AG04450 (cell line): ENCODE measurements at regions not wholly inside any gene's neighbourhood (a gene's known extent, or its start where the extent isn't known, plus 50 kb on each side); places are given as distances from the start of the nearest gene placed in this dataset.

Experiments
- CTCF ChIA-PET: fragments of 300-600, 350-600 bp; formaldehyde crosslinking; extraction: SDS; loops from one replicate; lab custom pipeline; 2022; ENCODE audit warnings: antibody characterized with exemption, inconsistent platforms; lab: Charles Lee
- POLR2A ChIA-PET: fragments of 350-600 bp; formaldehyde crosslinking; extraction: SDS; loops from one replicate; lab custom pipeline; 2021; ENCODE audit warnings: antibody characterized with exemption, inconsistent platforms; lab: Yijun Ruan, JAX
- DNase-seq: peaks from one replicate; pipeline ENCODE4 v3.0.0-alpha.2; 2011; ENCODE audit warnings: low read depth, low spot score
- H3K27ac ChIP-seq: one replicate; pipeline ENCODE4 v1.5.1; 2012; ENCODE audit warnings: low read depth, low read length, control low read depth
- H3K27me3 ChIP-seq: one replicate; pipeline ENCODE4 v1.6.0; 2012; ENCODE audit warnings: low read length; ENCODE audit not compliant: control insufficient read depth, insufficient read depth
- H3K4me3 ChIP-seq: 2 replicates; pipeline ENCODE4 v1.5.1; 2011; ENCODE audit warnings: mild to moderate bottlenecking, low read depth, low read length, control low read depth
- H3K9me3 ChIP-seq: 2 replicates; pipeline ENCODE4 v1.5.1; 2012; ENCODE audit warnings: low read length; ENCODE audit not compliant: control insufficient read depth, insufficient read depth
- TF ChIP-seq, protein P1 (sequence below): IDR thresholded peaks from 2 replicates; pipeline ENCODE4 v1.5.1; 2011; ENCODE audit warnings: low read depth, low read length, control low read depth, inconsistent platforms

- POLR2A ChIA-PET, result no interaction called here
- Histone ChIP-seq H3K27me3 (no peaks in the 10 kb centered on the region), H3K27ac (no peak overlapping the region), H3K9me3 (no peaks in the 10 kb centered on the region), H3K4me3 (no peak overlapping the region)
- CTCF ChIA-PET, result interaction anchor here (0.8 kb wide), 1 partner anchor 15 kb away, joined by 3 read pairs; no protein-coding TSS in a partner anchor
- no peak for DNase-seq
- TF ChIP-seq, protein P1, sequence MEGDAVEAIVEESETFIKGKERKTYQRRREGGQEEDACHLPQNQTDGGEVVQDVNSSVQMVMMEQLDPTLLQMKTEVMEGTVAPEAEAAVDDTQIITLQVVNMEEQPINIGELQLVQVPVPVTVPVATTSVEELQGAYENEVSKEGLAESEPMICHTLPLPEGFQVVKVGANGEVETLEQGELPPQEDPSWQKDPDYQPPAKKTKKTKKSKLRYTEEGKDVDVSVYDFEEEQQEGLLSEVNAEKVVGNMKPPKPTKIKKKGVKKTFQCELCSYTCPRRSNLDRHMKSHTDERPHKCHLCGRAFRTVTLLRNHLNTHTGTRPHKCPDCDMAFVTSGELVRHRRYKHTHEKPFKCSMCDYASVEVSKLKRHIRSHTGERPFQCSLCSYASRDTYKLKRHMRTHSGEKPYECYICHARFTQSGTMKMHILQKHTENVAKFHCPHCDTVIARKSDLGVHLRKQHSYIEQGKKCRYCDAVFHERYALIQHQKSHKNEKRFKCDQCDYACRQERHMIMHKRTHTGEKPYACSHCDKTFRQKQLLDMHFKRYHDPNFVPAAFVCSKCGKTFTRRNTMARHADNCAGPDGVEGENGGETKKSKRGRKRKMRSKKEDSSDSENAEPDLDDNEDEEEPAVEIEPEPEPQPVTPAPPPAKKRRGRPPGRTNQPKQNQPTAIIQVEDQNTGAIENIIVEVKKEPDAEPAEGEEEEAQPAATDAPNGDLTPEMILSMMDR, result no peak
These were observed 274.2 kb upstream of the E2F7 start for GRCh38 chr12:77339610-77340009.

GRCh38 chr12:77337362-77337761 is 272.0 kb upstream of the E2F7 start:
- TF ChIP-seq, protein P1, result no peak
- H3K4me3 ChIP-seq, result no peak overlapping the region
- no peaks in the 10 kb centered on the region for H3K9me3 ChIP-seq
- POLR2A ChIA-PET, result no interaction called here
- H3K27me3 ChIP-seq, result no peaks in the 10 kb centered on the region
- DNase-seq, result no peak
- CTCF ChIA-PET, result interaction anchor here (0.5 kb wide), 1 partner anchor 392 kb away, joined by 4 read pairs; no protein-coding TSS in a partner anchor
- H3K27ac ChIP-seq, result no peak overlapping the region

DNA sequence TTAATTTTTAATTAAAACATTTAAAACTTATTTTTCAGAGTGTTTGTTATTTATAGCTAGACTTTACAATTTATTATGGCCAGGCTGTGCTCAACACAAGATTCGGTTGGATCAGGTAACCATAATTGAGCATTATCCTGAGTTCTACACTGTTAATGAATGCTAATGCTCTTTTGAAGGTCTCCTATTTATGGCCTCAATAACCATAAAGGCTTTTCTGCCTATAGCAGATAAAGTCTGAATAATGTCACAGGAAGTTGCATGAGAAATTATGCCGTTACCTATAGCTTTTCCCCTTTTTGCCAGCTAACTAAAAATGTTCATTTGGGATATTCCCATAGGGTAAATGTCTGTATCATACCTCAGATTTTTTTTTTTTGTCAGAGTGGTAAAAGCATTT is 269.4 kb upstream of the E2F7 start:
- DNase-seq, result no peak
- ChIA-PET POLR2A (no interaction called here), CTCF (no interaction called here)
- Histone ChIP-seq H3K4me3 (no peak overlapping the region), H3K27me3 (no peaks in the 10 kb centered on the region), H3K27ac (no peak overlapping the region), H3K9me3 (no peaks in the 10 kb centered on the region)
- TF ChIP-seq, protein P1, result no peak

DNA sequence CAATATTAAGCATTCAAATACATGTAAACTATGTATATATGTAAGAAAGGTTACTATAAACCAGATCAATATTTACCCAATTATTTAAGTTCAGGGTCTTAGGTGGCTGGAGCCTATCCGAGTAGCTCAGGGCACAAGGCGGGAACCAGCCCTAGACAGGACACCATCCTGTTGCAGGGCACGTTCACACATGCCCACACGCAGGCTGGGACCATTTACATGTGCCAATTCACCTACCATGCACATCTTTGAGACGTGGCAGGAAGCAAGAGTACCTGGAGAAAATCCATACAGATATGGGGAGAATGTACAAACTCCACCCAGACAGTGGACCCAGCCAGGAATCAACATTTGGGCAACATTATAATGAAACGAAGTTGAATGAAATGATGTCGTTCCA is 263.0 kb upstream of the E2F7 start:
- ChIA-PET CTCF (no interaction called here), POLR2A (no interaction called here)
- Histone ChIP-seq H3K4me3 (no peak overlapping the region), H3K27me3 (no peaks in the 10 kb centered on the region), H3K9me3 (no peaks in the 10 kb centered on the region), H3K27ac (no peak overlapping the region)
- no peak for DNase-seq
- TF ChIP-seq, protein P1, result no peak

DNA sequence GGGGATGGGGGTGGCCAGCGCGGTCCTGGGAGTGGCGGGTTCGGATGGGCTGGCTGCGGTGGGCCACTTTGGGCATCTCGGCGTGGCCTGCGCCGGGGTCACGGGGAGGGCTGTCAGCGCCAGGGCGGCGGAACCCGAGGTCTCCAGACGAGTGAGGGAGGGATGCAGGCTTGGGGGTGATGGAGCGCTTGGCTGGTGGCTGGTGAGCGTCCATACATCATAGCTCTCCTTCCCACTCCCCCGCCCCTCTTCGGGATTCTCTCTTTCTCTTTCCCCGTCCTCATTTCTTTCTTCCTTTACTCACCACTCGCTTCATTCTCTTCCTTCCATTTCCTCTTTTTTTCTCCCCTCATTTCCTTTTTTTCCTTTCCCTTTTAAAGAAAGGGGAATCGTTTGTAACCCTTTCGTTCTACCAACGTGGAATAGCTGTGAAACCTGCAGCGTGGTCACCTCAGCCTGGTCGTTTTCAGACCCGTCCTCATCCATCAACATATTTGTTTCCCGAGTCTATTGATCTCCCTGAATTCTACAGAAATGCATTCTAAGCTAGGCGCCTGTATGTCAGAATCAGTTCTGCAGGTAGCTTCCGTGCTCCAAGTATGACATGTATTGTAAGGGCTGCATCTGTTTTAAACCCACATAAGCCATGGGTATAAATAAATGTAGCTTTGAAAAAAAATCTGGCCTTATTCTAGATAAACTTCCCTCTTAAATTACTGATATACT is 260.3 kb upstream of the E2F7 start:
- POLR2A ChIA-PET, result no interaction called here
- Histone ChIP-seq H3K27me3 (no peaks in the 10 kb centered on the region), H3K27ac (no peak overlapping the region), H3K4me3 (peak overlapping the region; percentile 78), H3K9me3 (no peaks in the 10 kb centered on the region)
- CTCF ChIA-PET, result interaction anchor here (0.6 to 3.2 kb wide), 3 partner anchors 11 to 600 kb away, joined by 3 to 31 read pairs (median 5); no protein-coding TSS in a partner anchor
- TF ChIP-seq, protein P1, result no peak
- DNase-seq, result no peak
